Gastroesophageal sphincter (tissue), 4 donors: ENCODE measurements at regions not wholly inside any gene's neighbourhood (a gene's known extent, or its start where the extent isn't known, plus 50 kb on each side); places are given as distances from the start of the nearest gene placed in this dataset.

ENCODE experiments used
- ATAC-seq: fragments of 150-250 bp; one replicate; pipeline ENCODE4 v1.9.1; 2016; ENCODE audit warnings: mild to moderate bottlenecking, moderate library complexity
- H3K27ac ChIP-seq, 4 donors: fragments of 200-600 bp; sonication (generic) in 3 of 4; 1 replicate in 3 of 4; 2 replicates in 1 of 4; pipeline ENCODE4 v1.5.1; 2016 to 2019
- H3K27me3 ChIP-seq: fragments of 200-600 bp; sonication (generic); one replicate; pipeline ENCODE4 v1.5.1; 2019
- H3K36me3 ChIP-seq, 2 donors: fragments of 200-600 bp; sonication (generic); one replicate each; pipeline ENCODE4 v1.5.1; 2019; ENCODE audit warnings: control low read depth in 1 of 2
- H3K4me1 ChIP-seq, 3 donors: fragments of 200-600 bp; sonication (generic); 1 replicate in 2 of 3; 2 replicates in 1 of 3; pipeline ENCODE4 v1.5.1; 2016 to 2019; ENCODE audit warnings: control low read depth in 2 of 3
- H3K4me3 ChIP-seq, 2 donors: fragments of 200-600 bp; sonication (generic); one replicate each; pipeline ENCODE4 v1.5.1; 2019; ENCODE audit warnings: mild to moderate bottlenecking in 1 of 2, moderate library complexity in 1 of 2
- H3K9me3 ChIP-seq, 3 donors: fragments of 200-600 bp; sonication (generic); one replicate each; pipeline ENCODE4 v1.5.1; 2017 to 2019; ENCODE audit warnings: control low read depth in 2 of 3
- CTCF ChIP-seq, 4 experiments: fragments of 200-600 bp in 2 of 4; fragments of 450-650 bp in 2 of 4; sonication (generic) in 1 of 4; IDR thresholded peaks; one replicate each; pipeline ENCODE4 v1.5.1; 2017 to 2019; ENCODE audit warnings: antibody characterized with exemption in 4 of 4, mild to moderate bottlenecking in 2 of 4, moderate library complexity in 2 of 4
- EP300 ChIP-seq: sonication (generic); formaldehyde crosslinking; IDR thresholded peaks from one replicate; pipeline ENCODE4 v1.6.1; 2017; ENCODE audit warnings: antibody characterized with exemption, mild to moderate bottlenecking
- POLR2A ChIP-seq, 2 donors: fragments of 450-650 bp; IDR thresholded peaks; one replicate each; pipeline ENCODE4 v1.6.1; 2017; ENCODE audit warnings: antibody characterized with exemption in 2 of 2, mild to moderate bottlenecking in 2 of 2, moderate library complexity in 1 of 2
- POLR2AphosphoS5 ChIP-seq: sonication (generic); formaldehyde crosslinking; IDR thresholded peaks from one replicate; pipeline ENCODE4 v1.6.1; 2017; ENCODE audit warnings: antibody characterized with exemption
- WGBS, 2 donors: methylation state at CpG; one replicate each; pipeline ENCODE4 v1.1.5; 2018; ENCODE audit warnings: low coverage in 1 of 2; 5-methylcytosine and 5-hydroxymethylcytosine counted together

- TF ChIP-seq POLR2AphosphoS5: no peak
- TF ChIP-seq CTCF (IDR thresholded peaks at IDR 0.05): no peak
- no peak for TF ChIP-seq EP300
- no peak for TF ChIP-seq POLR2A (IDR thresholded peaks at IDR 0.05)
- ATAC-seq: no peak
- H3K9me3 ChIP-seq: peaks cover 0 to 6% (median 0%) of the 10 kb centered on the region in 3 donors
Observed at GRCh38 chr11:69241075-69241740, 52.7 kb upstream of the MYEOV start.

GRCh38 chr11:69241844-69242243, 52.1 kb upstream of the MYEOV start:
- 93 to 100% methylated on average over 4 of the region's 4 CpGs for WGBS, 2 donors
- peaks cover 0 to 6% (median 0%) of the 10 kb centered on the region in 3 donors for H3K9me3 ChIP-seq
- H3K27me3 ChIP-seq: peaks cover 5% of the 10 kb centered on the region
- no peak for ATAC-seq
- H3K36me3 ChIP-seq: no peaks in the 10 kb centered on the region
- no peak overlapping the region for H3K27ac ChIP-seq
- no peak for TF ChIP-seq EP300
- TF ChIP-seq POLR2AphosphoS5: no peak
- TF ChIP-seq POLR2A (IDR thresholded peaks at IDR 0.05): no peak
- no peak for TF ChIP-seq CTCF (IDR thresholded peaks at IDR 0.05)
- no peak overlapping the region for H3K4me3 ChIP-seq
- H3K4me1 ChIP-seq: no peaks in the 10 kb centered on the region

More at GRCh38 chr11:69241075-69241740, 52.7 kb upstream of the MYEOV start:
- 100% methylated on average over 1 of the region's 6 CpGs; no CpG with 5 or more reads in 1 of the 2 donors for WGBS, 2 donors
- H3K36me3 ChIP-seq: no peaks in the 10 kb centered on the region
- peaks cover 5% of the 10 kb centered on the region for H3K27me3 ChIP-seq
- H3K4me3 ChIP-seq: no peak overlapping the region
- H3K4me1 ChIP-seq: no peaks in the 10 kb centered on the region
- no peak overlapping the region for H3K27ac ChIP-seq

GRCh38 chr11:69242266-69242920, 51.6 kb upstream of the MYEOV start:
- Histone ChIP-seq H3K36me3 (no peaks in the 10 kb centered on the region), H3K4me1 (no peaks in the 10 kb centered on the region), H3K27ac (no peak overlapping the region), H3K27me3 (peaks cover 5% of the 10 kb centered on the region), H3K9me3 (peaks cover 0 to 6% (median 0%) of the 10 kb centered on the region in 3 donors), H3K4me3 (no peak overlapping the region)
- no peak for ATAC-seq
- WGBS, 2 donors: 50 to 80% methylated on average over 1 to 3 of the region's 3 CpGs
- TF ChIP-seq POLR2AphosphoS5 (no peak), CTCF (IDR thresholded peaks at IDR 0.05) (no peak), EP300 (no peak), POLR2A (IDR thresholded peaks at IDR 0.05) (no peak)

- peaks cover 7% of the 10 kb centered on the region for H3K27me3 ChIP-seq
- H3K4me1 ChIP-seq: no peaks in the 10 kb centered on the region
- TF ChIP-seq POLR2AphosphoS5 (no peak), EP300 (no peak), POLR2A (IDR thresholded peaks at IDR 0.05) (no peak), CTCF (IDR thresholded peaks at IDR 0.05) (no peak)
- H3K36me3 ChIP-seq: no peaks in the 10 kb centered on the region
- no peak overlapping the region for H3K27ac ChIP-seq
- no CpG with 5 or more reads among the region's 1 CpG for WGBS, 2 donors
- H3K4me3 ChIP-seq: no peak overlapping the region
- peaks cover 0 to 6% (median 0%) of the 10 kb centered on the region in 3 donors for H3K9me3 ChIP-seq
- no peak for ATAC-seq
Observed at GRCh38 chr11:69243496-69244200, 50.3 kb upstream of the MYEOV start.
